ENCODE measurements at regions not wholly inside any gene's neighbourhood (a gene's known extent, or its start where the extent isn't known, plus 50 kb on each side); places are given as distances from the start of the nearest gene placed in this dataset.

DNA sequence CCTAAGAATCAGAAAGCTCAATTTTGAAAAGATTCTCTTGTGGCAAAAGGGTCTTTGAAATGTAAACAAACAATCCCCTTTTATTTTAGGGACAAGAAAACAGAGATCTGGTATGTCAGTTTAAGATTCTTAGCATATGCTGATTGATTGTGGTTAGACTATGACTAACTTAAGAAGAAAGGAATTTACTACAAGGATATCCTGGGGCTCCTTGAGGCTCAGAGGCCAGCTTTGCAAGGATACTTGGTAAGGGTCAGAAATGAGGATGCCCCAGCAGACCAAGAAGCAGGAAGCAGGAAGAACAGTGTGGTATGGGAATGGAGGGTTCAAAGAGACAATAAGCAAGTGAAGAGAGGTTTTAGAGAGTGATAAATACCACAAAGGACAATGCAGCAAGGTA, 474.6 kb downstream of the ETNK1 start:
- TF ChIP-seq POLR2AphosphoS5 (IDR thresholded peaks at IDR 0.05; ENCODE audit: low read depth, low read length) (no peak), POLR2A (IDR thresholded peaks at IDR 0.05; ENCODE audit: low read depth, low read length) (no peak), TAF1 (IDR thresholded peaks at IDR 0.05; ENCODE audit: borderline replicate concordance, low read depth, low read length) (no peak)
